ENCODE measurements at regions not wholly inside any gene's neighbourhood (a gene's known extent, or its start where the extent isn't known, plus 50 kb on each side); places are given as distances from the start of the nearest gene placed in this dataset.

- Histone ChIP-seq H3K4me2 (ENCODE audit: low read depth, low read length, poor library complexity, severe bottlenecking) (no peak overlapping the region), H3K9me2 (replicated peaks; ENCODE audit: low read depth, low read length) (no peaks in the 10 kb centered on the region), H4K20me1 (ENCODE audit: insufficient read depth, low read length, poor library complexity, severe bottlenecking) (no peaks in the 10 kb centered on the region), H3K79me2 (ENCODE audit: insufficient read depth, low read length) (no peaks in the 10 kb centered on the region), H3K9me3 (ENCODE audit: insufficient read depth, low read depth, low read length) (no peaks in the 10 kb centered on the region), H3K9ac (ENCODE audit: low read depth, low read length, poor library complexity, severe bottlenecking) (no peak overlapping the region), H3K4me1 (ENCODE audit: insufficient read depth, low read length, poor library complexity, severe bottlenecking) (no peaks in the 10 kb centered on the region), H3K36me3 (ENCODE audit: insufficient read depth, low read length) (no peaks in the 10 kb centered on the region), H3K4me3 (ENCODE audit: low read length, poor library complexity, severe bottlenecking) (no peak overlapping the region), H3K27me3 (ENCODE audit: insufficient read depth, low read length, poor library complexity, severe bottlenecking) (no peaks in the 10 kb centered on the region), H2AFZ (ENCODE audit: low read length) (no peak overlapping the region), H3F3A (ENCODE audit: low read depth) (no peaks in the 10 kb centered on the region)
- TF ChIP-seq EZH2phosphoT487 (IDR thresholded peaks at IDR 0.05; ENCODE audit: borderline replicate concordance), result no peak
- TF ChIP-seq CTCF (conservative IDR thresholded peaks at IDR 0.05; ENCODE audit: low read length), result no peak
These were observed 310.0 kb downstream of the SLITRK2 start for GRCh38 chrX:146127617-146128016.

GRCh38 chrX:146141221-146141620 is 323.6 kb downstream of the SLITRK2 start:
- Histone ChIP-seq H3K4me2 (ENCODE audit: low read depth, low read length, poor library complexity, severe bottlenecking) (no peak overlapping the region), H3K9ac (ENCODE audit: low read depth, low read length, poor library complexity, severe bottlenecking) (no peak overlapping the region), H2AFZ (ENCODE audit: low read length) (no peak overlapping the region), H3K79me2 (ENCODE audit: insufficient read depth, low read length) (no peaks in the 10 kb centered on the region), H3F3A (ENCODE audit: low read depth) (no peaks in the 10 kb centered on the region), H4K20me1 (ENCODE audit: insufficient read depth, low read length, poor library complexity, severe bottlenecking) (no peaks in the 10 kb centered on the region), H3K36me3 (ENCODE audit: insufficient read depth, low read length) (no peaks in the 10 kb centered on the region), H3K9me2 (replicated peaks; ENCODE audit: low read depth, low read length) (no peaks in the 10 kb centered on the region), H3K27me3 (ENCODE audit: insufficient read depth, low read length, poor library complexity, severe bottlenecking) (no peaks in the 10 kb centered on the region), H3K4me3 (ENCODE audit: low read length, poor library complexity, severe bottlenecking) (no peak overlapping the region), H3K9me3 (ENCODE audit: insufficient read depth, low read depth, low read length) (no peaks in the 10 kb centered on the region), H3K4me1 (ENCODE audit: insufficient read depth, low read length, poor library complexity, severe bottlenecking) (no peaks in the 10 kb centered on the region)
- TF ChIP-seq CTCF (conservative IDR thresholded peaks at IDR 0.05; ENCODE audit: low read length) (no peak), EZH2phosphoT487 (IDR thresholded peaks at IDR 0.05; ENCODE audit: borderline replicate concordance) (no peak)

GRCh38 chrX:146144039-146144438 is 326.4 kb downstream of the SLITRK2 start:
- no peaks in the 10 kb centered on the region for H3K27me3 ChIP-seq (ENCODE audit: insufficient read depth, low read length, poor library complexity, severe bottlenecking)
- H3K9ac ChIP-seq (ENCODE audit: low read depth, low read length, poor library complexity, severe bottlenecking), result no peak overlapping the region
- TF ChIP-seq EZH2phosphoT487 (IDR thresholded peaks at IDR 0.05; ENCODE audit: borderline replicate concordance) (no peak), CTCF (conservative IDR thresholded peaks at IDR 0.05; ENCODE audit: low read length) (no peak)
- H3K79me2 ChIP-seq (ENCODE audit: insufficient read depth, low read length), result no peaks in the 10 kb centered on the region
- no peaks in the 10 kb centered on the region for H4K20me1 ChIP-seq (ENCODE audit: insufficient read depth, low read length, poor library complexity, severe bottlenecking)
- no peaks in the 10 kb centered on the region for H3K36me3 ChIP-seq (ENCODE audit: insufficient read depth, low read length)
- H3K9me3 ChIP-seq (ENCODE audit: insufficient read depth, low read depth, low read length), result no peaks in the 10 kb centered on the region
- H2AFZ ChIP-seq (ENCODE audit: low read length), result no peak overlapping the region
- no peak overlapping the region for H3K4me3 ChIP-seq (ENCODE audit: low read length, poor library complexity, severe bottlenecking)
- H3K9me2 ChIP-seq (replicated peaks; ENCODE audit: low read depth, low read length), result no peaks in the 10 kb centered on the region
- no peak overlapping the region for H3K4me2 ChIP-seq (ENCODE audit: low read depth, low read length, poor library complexity, severe bottlenecking)
- H3F3A ChIP-seq (ENCODE audit: low read depth), result no peaks in the 10 kb centered on the region
- no peaks in the 10 kb centered on the region for H3K4me1 ChIP-seq (ENCODE audit: insufficient read depth, low read length, poor library complexity, severe bottlenecking)
